ENCODE measurements at regions not wholly inside any gene's neighbourhood (a gene's known extent, or its start where the extent isn't known, plus 50 kb on each side); places are given as distances from the start of the nearest gene placed in this dataset.
A peak's percentile ranks its signal among the peaks of the same experiment; 100 is the strongest.

- no peak for TF ChIP-seq CTCF (conservative IDR thresholded peaks at IDR 0.05; ENCODE audit: low read depth, low read length)
- DNase-seq (ENCODE audit: low read depth), result no peak
- H3K4me3 ChIP-seq (ENCODE audit: low read depth, low read length), result no peak overlapping the region
Measured at GRCh38 chr2:42875880-42876279, 83.5 kb upstream of the HAAO start.

- peak; percentile 28 for DNase-seq (ENCODE audit: low read depth)
- H3K4me3 ChIP-seq (ENCODE audit: low read depth, low read length), result no peak overlapping the region
- no peak for TF ChIP-seq CTCF (conservative IDR thresholded peaks at IDR 0.05; ENCODE audit: low read depth, low read length)
Measured at GRCh38 chr2:42874949-42875801, 82.8 kb upstream of the HAAO start.

- DNase-seq (ENCODE audit: low read depth), result no peak
- no peak overlapping the region for H3K4me3 ChIP-seq (ENCODE audit: low read depth, low read length)
- no peak for TF ChIP-seq CTCF (conservative IDR thresholded peaks at IDR 0.05; ENCODE audit: low read depth, low read length)
Measured at GRCh38 chr2:42872721-42873120, 80.3 kb upstream of the HAAO start.

GRCh38 chr2:42871372-42871771 lies 79.0 kb upstream of the HAAO start:
- DNase-seq (ENCODE audit: low read depth), result no peak
- H3K4me3 ChIP-seq (ENCODE audit: low read depth, low read length), result no peak overlapping the region
- no peak for TF ChIP-seq CTCF (conservative IDR thresholded peaks at IDR 0.05; ENCODE audit: low read depth, low read length)

- TF ChIP-seq CTCF (conservative IDR thresholded peaks at IDR 0.05; ENCODE audit: low read depth, low read length), result no peak
- H3K4me3 ChIP-seq (ENCODE audit: low read depth, low read length), result no peak overlapping the region
- DNase-seq (ENCODE audit: low read depth), result peak; percentile 23
Measured at GRCh38 chr2:42868874-42869273, 76.5 kb upstream of the HAAO start.

GRCh38 chr2:42868096-42868495 lies 75.7 kb upstream of the HAAO start:
- no peak overlapping the region for H3K4me3 ChIP-seq (ENCODE audit: low read depth, low read length)
- no peak for DNase-seq (ENCODE audit: low read depth)
- no peak for TF ChIP-seq CTCF (conservative IDR thresholded peaks at IDR 0.05; ENCODE audit: low read depth, low read length)

Measured in choroid plexus epithelial cell (primary cell).